Rectal smooth muscle tissue (tissue), 1 donor: ENCODE measurements at regions not wholly inside any gene's neighbourhood (a gene's known extent, or its start where the extent isn't known, plus 50 kb on each side); places are given as distances from the start of the nearest gene placed in this dataset.

Experiments
- H3K27ac ChIP-seq: one replicate; pipeline ENCODE4 v1.7.0; 2013; ENCODE audit warnings: low read depth, low read length, inconsistent platforms
- H3K27me3 ChIP-seq: one replicate; pipeline ENCODE4 v1.7.0; 2013; ENCODE audit warnings: low read length; ENCODE audit not compliant: control insufficient read depth, insufficient read depth
- H3K36me3 ChIP-seq: one replicate; pipeline ENCODE4 v1.7.0; 2013; ENCODE audit warnings: low read length; ENCODE audit not compliant: control insufficient read depth, insufficient read depth
- H3K4me1 ChIP-seq: one replicate; pipeline ENCODE4 v1.7.0; 2013; ENCODE audit warnings: low read length; ENCODE audit not compliant: control insufficient read depth, insufficient read depth
- H3K4me3 ChIP-seq: one replicate; pipeline ENCODE4 v1.7.0; 2013; ENCODE audit warnings: low read length
- H3K9ac ChIP-seq: one replicate; pipeline ENCODE4 v1.7.0; 2013; ENCODE audit warnings: low read length

GRCh38 chr12:114967151-114967550 is 283.2 kb upstream of the TBX3 start:
- Histone ChIP-seq H3K9ac (no peak overlapping the region), H3K27me3 (no peaks in the 10 kb centered on the region)

GRCh38 chr12:114964841-114965240 is 280.9 kb upstream of the TBX3 start:
- H3K27ac ChIP-seq, result no peak overlapping the region
- no peaks in the 10 kb centered on the region for H3K36me3 ChIP-seq
- H3K9ac ChIP-seq, result no peak overlapping the region
- H3K27me3 ChIP-seq, result no peaks in the 10 kb centered on the region
- no peaks in the 10 kb centered on the region for H3K4me1 ChIP-seq
- no peak overlapping the region for H3K4me3 ChIP-seq

More at GRCh38 chr12:114967151-114967550, 283.2 kb upstream of the TBX3 start:
- H3K4me3 ChIP-seq, result no peak overlapping the region
- no peaks in the 10 kb centered on the region for H3K4me1 ChIP-seq
- no peak overlapping the region for H3K27ac ChIP-seq
- no peaks in the 10 kb centered on the region for H3K36me3 ChIP-seq

DNA sequence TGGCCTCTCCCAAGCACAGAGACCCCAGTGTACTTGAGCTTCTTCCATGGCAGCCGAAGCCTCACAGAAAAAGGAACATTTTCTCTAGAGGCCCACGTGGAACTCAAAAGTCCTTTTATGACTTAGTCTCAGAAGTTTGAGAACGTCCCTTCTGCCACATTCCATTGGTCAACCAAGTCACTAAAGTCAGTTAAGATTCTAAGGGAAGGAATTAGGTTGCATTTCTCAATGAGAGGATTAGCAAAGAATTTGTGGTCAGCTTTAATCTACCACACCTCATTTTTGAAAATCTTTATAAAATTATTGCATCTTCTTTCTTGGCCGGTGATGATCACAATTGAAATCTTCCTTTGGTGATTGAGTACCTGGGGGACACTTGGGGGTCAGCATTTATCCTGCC is 279.9 kb upstream of the TBX3 start:
- no peak overlapping the region for H3K27ac ChIP-seq
- no peaks in the 10 kb centered on the region for H3K27me3 ChIP-seq
- H3K4me1 ChIP-seq, result no peaks in the 10 kb centered on the region
- no peak overlapping the region for H3K4me3 ChIP-seq
- no peaks in the 10 kb centered on the region for H3K36me3 ChIP-seq
- H3K9ac ChIP-seq, result no peak overlapping the region

DNA sequence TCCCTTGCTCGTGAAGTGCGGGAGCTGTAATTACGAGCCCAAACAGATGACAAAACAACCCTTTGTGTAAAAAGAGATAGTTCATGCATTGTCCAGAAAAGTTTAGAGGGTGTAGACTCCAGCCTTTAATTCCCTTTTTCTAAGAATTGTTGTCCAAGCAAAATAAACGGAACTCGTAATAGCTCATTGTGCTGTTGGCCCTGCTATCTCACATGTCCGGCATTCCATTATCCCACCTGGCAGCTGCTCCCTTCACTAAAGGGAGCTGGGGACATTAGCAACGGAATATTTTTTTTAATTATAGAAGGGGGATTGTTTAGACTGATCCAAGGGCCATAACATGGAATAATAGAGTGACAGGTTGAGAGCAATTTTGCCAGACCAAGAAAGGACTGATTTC is 277.5 kb upstream of the TBX3 start:
- H3K9ac ChIP-seq, result no peak overlapping the region
- no peaks in the 10 kb centered on the region for H3K4me1 ChIP-seq
- no peak overlapping the region for H3K4me3 ChIP-seq
- H3K27ac ChIP-seq, result no peak overlapping the region
- H3K36me3 ChIP-seq, result no peaks in the 10 kb centered on the region
- H3K27me3 ChIP-seq, result no peaks in the 10 kb centered on the region

- Histone ChIP-seq H3K27ac (no peak overlapping the region), H3K36me3 (no peaks in the 10 kb centered on the region), H3K9ac (no peak overlapping the region), H3K4me1 (no peaks in the 10 kb centered on the region), H3K27me3 (no peaks in the 10 kb centered on the region), H3K4me3 (no peak overlapping the region)
Measured at GRCh38 chr12:114958538-114958937, 274.6 kb upstream of the TBX3 start.

DNA sequence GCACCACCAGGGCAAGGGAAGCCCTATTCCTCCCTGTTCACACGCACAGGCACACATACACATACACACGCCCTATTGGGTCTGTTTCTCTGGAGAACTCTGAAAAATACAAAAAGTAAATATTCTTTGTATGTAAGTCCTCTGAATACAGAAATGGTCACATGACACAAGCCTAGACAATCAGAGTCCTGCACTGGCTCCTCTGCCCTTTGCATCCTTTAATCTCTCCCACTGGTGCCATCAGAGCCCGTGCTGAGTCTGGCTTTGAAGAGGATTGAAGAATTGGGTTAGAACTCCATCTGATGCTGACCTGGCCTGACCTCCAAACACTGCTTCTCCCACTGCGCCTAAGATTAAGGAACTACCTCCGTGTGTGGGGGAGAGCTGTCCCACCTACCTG is 273.2 kb upstream of the TBX3 start:
- Histone ChIP-seq H3K9ac (no peak overlapping the region), H3K27me3 (no peaks in the 10 kb centered on the region), H3K4me1 (no peaks in the 10 kb centered on the region), H3K27ac (no peak overlapping the region), H3K4me3 (no peak overlapping the region), H3K36me3 (no peaks in the 10 kb centered on the region)

DNA sequence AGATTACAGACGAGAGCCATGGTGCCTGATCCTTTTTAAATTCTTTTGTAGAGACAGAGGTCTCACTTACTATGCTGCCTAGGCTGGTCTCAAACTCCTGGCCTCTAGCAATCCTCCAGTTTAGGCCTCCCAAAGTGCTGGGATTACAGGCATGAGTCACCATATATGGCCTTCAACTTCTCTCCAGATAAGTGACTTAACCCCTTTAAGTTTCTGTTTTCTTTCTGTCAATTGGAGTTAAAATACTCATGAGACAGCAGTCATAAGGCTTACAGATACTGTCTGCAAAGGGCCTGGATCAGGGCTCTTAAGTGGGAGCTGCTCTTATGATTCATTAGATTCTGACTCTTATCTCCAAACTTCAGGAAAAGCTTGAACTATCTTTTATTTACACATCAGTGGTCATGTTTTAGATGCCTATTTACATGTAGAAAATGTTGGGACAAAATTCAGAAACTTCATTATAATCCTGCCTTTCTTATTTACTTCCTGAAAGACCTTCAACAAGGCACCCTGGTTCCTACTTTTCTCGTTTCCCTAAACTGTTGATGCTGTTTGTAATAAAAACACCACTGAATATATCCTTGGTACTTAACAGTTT is 271.5 kb upstream of the TBX3 start:
- no peaks in the 10 kb centered on the region for H3K4me1 ChIP-seq
- no peaks in the 10 kb centered on the region for H3K36me3 ChIP-seq
- no peak overlapping the region for H3K4me3 ChIP-seq
- no peaks in the 10 kb centered on the region for H3K27me3 ChIP-seq
- H3K9ac ChIP-seq, result no peak overlapping the region
- no peak overlapping the region for H3K27ac ChIP-seq

DNA sequence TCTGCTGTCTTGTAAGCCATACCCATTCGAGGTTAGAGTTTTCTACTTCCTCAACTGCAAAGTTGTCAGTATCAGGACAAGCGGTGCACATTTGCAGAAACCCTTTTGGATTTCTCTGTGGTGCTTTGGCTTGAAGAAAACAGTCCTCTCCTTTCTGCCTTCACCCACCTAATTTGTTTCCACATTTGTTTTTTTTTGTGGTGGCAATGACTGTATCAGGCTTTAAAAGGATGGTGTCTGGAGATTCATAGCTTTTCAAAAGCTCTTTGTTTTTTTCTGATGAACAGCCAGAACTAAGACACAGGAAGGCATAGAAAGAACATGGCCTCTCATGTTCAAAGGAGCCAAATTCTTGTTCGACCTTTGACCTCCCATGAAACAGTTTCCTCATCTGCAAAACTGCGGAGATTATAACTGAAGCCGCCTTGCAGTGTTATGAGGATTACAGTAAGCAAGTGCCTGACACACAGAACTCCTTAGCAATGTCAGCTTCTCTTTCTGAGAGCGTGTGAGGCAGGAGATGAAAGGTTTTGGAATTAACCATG is 270.6 kb upstream of the TBX3 start:
- H3K4me1 ChIP-seq, result no peaks in the 10 kb centered on the region
- H3K27me3 ChIP-seq, result no peaks in the 10 kb centered on the region
- no peaks in the 10 kb centered on the region for H3K36me3 ChIP-seq
- no peak overlapping the region for H3K9ac ChIP-seq
- no peak overlapping the region for H3K27ac ChIP-seq
- no peak overlapping the region for H3K4me3 ChIP-seq

- no peaks in the 10 kb centered on the region for H3K27me3 ChIP-seq
- no peaks in the 10 kb centered on the region for H3K36me3 ChIP-seq
- no peaks in the 10 kb centered on the region for H3K4me1 ChIP-seq
- no peak overlapping the region for H3K4me3 ChIP-seq
- no peak overlapping the region for H3K27ac ChIP-seq
- H3K9ac ChIP-seq, result no peak overlapping the region
Measured at GRCh38 chr12:114952573-114953271, 268.7 kb upstream of the TBX3 start.

DNA sequence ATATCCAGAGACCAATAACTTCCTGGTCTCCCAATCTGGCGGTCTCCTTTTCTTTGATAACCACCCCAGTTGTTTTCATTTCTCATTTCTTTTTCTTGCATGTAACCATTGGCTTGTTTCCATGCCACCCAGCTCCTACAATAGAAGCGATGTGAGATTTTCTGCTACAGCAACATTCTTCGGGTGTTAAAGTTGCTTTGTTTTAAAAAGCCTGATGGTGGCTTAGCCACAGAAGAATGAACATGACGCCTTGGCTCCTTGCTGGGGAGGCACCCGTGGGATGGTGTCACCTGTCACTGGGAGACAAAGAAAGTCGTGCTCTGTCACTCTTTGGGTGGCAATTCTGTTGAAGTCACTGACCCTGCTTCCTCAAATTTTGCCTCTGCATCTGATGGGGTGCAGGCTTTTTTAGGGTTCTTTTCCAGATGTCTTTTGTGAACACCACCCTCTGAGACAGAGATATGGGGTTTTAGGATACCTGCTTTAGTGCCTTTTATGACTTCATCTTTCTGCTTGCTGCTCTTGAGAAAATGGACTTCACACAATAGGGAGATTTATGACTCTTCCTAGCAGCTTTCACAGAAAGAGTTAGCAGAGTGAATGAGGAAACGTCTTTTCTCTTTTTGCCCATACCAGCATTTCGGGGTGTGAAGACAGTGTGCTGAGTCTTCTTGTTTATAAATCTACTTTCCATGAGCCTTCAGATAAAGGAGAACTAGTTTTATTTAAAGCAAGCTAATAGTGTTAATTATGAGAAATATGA is 265.3 kb upstream of the TBX3 start:
- no peaks in the 10 kb centered on the region for H3K36me3 ChIP-seq
- no peak overlapping the region for H3K27ac ChIP-seq
- H3K27me3 ChIP-seq, result no peaks in the 10 kb centered on the region
- H3K4me1 ChIP-seq, result no peaks in the 10 kb centered on the region
- H3K9ac ChIP-seq, result no peak overlapping the region
- no peak overlapping the region for H3K4me3 ChIP-seq

DNA sequence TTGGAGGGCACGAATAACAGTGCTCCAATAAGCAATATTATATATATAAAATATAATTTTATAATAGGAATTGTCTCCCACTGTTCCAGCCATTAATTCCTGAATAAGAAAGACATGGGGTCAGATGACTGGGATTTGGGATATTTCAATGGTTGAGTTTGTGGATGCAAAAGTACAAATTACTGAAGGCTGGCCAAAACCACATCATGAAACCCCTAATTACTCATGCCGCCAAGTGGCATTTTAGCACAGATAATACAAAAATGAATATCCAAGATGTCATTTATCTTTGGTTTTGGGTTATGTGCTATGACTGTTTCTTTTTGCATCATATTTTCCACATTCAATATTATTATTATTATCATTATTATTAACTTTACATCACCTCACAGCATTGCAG is 261.4 kb upstream of the TBX3 start:
- Histone ChIP-seq H3K27me3 (no peaks in the 10 kb centered on the region), H3K4me1 (no peaks in the 10 kb centered on the region), H3K27ac (no peak overlapping the region), H3K9ac (no peak overlapping the region), H3K36me3 (no peaks in the 10 kb centered on the region), H3K4me3 (no peak overlapping the region)

DNA sequence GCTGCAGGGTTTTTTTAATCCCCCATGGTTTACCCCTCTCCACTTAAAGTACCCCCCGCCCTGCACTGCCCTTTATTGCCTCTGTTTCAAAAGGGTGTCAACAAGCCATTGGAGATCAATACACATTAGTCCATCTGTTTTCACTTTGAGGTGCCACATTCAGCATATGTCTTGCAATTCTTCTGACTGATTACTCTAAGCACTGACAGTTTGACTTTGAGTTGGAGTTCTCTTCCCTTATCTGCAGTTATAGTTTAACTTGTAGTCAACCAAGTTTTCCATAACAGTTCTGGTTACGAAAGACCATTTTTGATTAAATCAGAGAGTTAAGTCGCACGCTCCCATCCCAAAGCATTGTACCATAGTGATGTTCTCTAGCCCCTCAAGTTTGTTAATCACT is 260.8 kb upstream of the TBX3 start:
- Histone ChIP-seq H3K4me3 (no peak overlapping the region), H3K4me1 (no peaks in the 10 kb centered on the region), H3K27ac (no peak overlapping the region), H3K36me3 (no peaks in the 10 kb centered on the region), H3K27me3 (no peaks in the 10 kb centered on the region), H3K9ac (no peak overlapping the region)
